GM12874 (cell line): ENCODE measurements at regions not wholly inside any gene's neighbourhood (a gene's known extent, or its start where the extent isn't known, plus 50 kb on each side); places are given as distances from the start of the nearest gene placed in this dataset.

Experiments
- TF ChIP-seq, protein P1 (sequence below): IDR thresholded peaks from 2 replicates; pipeline ENCODE4 v1.5.1; 2011; ENCODE audit warnings: low read depth, mild to moderate bottlenecking, control low read depth, low read length, moderate library complexity; ENCODE audit not compliant: insufficient read depth

DNA sequence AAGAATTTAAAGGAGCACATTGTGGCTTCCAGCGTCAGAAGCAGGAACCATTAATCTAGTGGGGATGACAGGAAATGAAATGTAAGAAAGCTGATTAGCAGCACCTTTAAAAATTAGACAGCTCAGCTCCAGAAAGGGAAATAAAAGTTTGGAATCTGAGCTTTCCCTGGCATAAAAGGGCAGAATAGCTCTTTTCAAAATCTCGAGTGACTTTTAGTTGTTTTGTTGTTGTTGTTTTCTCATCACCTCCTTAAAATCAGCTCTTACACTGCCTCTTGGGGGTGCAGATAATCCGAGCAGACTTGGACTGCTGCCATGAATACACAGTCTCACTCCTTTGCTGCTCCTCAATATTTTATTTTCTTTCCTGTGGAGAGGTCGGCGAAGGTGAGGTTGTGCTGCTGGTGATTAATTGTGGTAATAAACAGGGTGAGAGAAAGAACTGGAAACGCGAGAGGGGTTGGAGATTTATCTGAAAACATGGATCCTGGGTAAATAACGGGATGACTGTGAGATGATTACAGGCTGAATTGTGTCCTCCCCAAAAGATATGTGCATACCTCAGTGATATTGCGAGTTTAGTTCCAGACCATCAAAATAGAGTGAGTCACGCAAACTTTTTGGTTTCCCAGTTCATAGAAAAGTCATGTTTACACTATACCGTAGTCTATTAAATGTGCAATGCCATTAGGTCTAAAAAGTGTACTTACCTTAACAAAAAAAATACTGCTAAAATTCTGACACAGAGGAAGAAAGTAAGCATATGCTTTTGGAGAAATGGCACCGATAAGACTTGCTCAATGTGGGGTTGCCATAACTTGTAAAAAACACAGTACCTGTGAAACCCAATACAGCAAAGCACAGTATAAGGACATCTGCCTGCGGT is 787.7 kb downstream of the UQCRFS1 start:
- TF ChIP-seq, protein P1, sequence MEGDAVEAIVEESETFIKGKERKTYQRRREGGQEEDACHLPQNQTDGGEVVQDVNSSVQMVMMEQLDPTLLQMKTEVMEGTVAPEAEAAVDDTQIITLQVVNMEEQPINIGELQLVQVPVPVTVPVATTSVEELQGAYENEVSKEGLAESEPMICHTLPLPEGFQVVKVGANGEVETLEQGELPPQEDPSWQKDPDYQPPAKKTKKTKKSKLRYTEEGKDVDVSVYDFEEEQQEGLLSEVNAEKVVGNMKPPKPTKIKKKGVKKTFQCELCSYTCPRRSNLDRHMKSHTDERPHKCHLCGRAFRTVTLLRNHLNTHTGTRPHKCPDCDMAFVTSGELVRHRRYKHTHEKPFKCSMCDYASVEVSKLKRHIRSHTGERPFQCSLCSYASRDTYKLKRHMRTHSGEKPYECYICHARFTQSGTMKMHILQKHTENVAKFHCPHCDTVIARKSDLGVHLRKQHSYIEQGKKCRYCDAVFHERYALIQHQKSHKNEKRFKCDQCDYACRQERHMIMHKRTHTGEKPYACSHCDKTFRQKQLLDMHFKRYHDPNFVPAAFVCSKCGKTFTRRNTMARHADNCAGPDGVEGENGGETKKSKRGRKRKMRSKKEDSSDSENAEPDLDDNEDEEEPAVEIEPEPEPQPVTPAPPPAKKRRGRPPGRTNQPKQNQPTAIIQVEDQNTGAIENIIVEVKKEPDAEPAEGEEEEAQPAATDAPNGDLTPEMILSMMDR, result no peak

DNA sequence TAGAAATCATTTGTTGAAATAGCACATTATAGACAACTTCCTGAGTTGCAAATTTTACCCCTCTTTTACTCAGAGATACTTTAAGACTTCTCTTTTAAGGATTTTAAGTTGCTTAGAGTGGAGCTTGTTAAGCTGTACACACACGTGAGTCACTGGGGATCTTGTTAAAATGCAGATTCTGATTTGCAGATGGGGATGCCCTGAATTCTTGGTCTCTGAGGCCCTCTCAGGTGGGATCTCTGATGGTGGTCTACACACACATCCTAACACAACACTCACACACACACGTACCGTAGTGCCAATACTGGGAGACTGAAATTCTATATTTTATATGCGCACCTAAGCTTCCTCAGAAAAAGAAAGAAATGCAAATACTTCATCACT is 788.3 kb downstream of the UQCRFS1 start:
- TF ChIP-seq, protein P1, result no peak

DNA sequence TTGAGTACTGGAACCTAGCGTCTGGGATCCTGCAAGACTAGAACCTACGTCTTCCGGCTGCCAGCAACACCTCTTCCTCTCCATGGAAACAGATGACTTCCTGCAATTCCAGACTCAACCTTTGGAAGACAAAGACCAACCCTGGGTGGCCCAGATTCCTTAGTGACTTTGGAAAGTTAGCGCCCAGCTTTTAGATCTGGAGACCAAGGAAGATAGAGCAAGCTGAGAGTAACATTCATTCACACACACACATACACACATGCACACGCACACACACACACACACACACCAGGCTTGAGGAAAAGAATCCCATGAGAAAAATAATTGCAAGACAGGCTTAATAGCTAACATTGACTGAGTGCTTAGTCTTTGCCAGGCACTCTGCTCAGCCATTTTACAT is 788.9 kb downstream of the UQCRFS1 start:
- TF ChIP-seq, protein P1, result no peak

DNA sequence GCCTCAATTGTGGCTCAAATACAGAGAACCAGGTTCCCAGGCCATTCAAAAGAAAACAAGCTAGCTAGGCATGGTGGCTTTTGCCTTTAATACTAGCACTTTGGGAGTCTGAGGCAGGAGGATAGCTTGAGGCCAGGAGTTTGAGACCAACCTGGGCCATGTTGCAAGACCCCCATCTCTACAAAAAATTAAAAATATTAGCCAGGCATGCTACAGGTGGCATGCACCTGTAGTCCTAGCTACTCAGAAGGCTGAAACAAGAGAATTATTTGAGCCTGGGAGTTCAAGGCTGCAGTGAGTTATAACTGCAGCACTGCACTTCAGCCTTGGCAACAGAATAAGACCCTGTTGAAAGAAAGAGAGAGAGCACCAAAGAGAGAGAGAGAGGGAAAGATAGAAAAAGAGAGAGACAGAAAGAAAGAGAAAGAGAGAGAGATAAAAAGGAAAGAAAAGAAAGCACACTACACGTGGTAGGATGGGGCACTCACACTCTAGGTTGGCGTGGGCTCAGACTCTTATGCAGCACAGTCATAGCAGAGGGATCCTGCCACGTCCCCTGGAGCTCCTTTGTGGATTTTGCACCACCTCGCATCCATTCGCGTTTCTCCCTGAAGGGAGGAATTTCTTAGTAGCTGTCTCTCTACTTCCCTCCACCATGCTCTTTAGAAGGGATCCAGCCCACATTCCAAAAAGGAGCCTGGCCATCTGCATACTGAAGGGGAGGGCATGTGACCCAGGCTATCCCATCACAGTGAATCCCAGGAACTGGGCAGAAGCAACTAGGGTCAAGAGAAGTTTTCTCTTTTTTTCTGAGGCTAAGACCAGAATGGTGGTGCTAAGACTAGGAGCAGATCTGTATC is 789.9 kb downstream of the UQCRFS1 start:
- TF ChIP-seq, protein P1, result no peak

DNA sequence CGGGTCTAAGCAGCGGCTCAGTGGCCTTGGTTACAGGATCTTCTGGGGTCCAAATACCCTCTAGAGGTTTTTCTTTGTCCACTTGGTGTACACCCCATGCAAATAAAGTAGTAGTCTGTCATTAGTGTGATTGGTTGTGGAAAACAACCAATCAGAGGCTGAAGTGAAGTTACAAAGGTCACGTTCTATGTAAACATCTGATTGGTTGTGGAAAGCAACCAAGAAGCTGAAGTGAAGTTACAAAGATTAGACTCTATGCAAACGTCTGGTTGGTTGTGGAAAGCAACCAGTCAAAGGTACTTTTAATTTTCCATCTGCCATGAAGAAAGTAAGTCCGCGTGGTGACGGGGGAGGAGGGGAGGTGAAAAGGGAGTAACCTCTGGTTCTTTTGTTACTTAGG is 790.9 kb downstream of the UQCRFS1 start:
- TF ChIP-seq, protein P1, result no peak

DNA sequence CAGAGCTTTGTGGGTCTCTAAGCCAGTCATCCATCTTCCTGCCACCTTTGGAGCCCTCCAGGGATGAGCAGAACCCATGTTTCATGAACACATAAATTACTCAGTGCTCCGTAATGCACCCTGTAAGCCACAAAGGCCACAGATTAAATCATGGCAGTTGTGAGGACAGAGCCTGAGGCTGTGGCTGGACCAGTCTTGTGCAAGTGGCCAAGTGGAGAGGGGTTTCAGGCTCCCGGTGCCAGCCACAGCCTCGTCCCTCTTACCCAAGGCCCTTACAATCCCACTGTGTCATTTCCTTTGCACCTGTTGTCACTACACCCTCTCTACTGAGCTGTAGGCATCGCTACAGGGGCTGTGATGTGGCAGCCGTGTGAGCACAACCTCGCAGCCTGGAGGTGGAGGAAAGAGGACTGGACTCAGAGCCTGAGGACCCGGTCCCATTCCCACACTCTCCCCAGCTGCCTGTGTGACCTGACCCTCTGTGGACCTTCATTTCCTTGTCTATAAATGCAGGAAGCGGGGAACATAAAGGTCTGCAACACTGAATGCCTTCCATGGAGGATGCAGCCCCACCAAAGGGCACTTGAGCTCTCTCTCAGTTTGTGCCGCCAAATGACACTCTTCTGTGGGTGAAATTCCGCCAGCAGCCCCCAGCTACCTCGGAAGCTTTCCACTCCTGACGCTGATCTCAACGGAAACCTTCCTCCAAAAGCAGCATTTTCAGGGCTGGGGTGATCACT is 792.0 kb downstream of the UQCRFS1 start:
- TF ChIP-seq, protein P1, result no peak

DNA sequence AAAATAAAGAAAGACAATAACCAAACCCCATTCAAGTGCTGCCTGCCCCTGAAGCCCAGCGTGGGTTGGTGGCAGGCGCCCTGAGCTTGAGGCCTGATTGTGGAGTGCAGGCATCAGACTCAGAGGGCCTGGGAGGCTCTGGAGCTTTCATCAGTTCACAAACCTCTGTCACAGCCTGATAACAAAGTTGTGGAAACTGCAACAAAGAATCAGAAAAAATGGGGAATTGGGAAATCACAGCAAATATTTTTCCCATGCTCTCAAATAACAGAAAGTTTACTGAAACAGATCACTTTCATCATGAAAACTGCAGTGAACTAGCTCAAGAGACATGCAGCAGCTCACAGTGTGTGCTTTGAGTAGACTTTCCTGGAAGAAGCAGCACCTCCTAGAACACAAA is 793.6 kb downstream of the UQCRFS1 start:
- TF ChIP-seq, protein P1, result no peak
